ENCODE measurements at regions not wholly inside any gene's neighbourhood (a gene's known extent, or its start where the extent isn't known, plus 50 kb on each side); places are given as distances from the start of the nearest gene placed in this dataset.

- no peak for DNase-seq
Observed at GRCh38 chr3:66165660-66166059, 55.1 kb upstream of the SLC25A26 start.

DNA sequence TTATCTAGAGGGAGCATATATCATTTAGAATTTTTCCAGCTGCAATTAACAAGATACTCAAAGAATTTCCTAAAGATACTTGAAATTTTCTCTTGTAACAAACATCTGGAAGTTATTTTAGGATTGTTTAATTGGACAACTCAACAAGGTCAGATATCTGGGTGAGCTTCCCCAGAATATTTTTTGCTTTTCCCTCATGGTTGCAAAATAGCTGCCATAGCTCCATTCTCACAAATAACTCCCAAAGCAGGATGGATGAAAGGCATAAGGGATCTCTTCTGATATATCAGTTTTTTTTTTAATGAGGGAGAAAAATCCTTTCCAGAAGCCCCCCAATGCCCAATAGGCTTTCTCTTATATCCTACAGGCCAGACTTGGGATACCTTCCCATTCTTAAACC, 56.6 kb upstream of the SLC25A26 start:
- DNase-seq, result no peak

DNA sequence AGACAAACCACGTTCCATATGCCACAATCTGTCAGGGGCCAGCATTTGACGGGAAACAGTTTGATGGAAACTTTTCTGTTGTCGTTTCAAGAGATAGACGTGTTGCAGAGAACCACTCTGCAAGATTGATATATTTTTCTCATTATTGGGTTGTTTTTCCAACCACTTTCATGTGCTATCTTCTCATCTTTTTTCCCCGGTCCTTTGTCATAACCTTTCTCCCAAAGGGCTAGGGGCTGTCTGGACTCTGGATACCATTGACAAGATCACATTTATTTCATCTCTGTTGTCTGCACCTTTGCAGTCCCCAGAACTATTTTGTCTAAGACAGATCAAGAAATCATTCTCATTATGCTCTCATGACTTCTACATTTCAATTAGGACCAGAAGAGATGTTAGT, 57.6 kb upstream of the SLC25A26 start:
- no peak for DNase-seq

DNA sequence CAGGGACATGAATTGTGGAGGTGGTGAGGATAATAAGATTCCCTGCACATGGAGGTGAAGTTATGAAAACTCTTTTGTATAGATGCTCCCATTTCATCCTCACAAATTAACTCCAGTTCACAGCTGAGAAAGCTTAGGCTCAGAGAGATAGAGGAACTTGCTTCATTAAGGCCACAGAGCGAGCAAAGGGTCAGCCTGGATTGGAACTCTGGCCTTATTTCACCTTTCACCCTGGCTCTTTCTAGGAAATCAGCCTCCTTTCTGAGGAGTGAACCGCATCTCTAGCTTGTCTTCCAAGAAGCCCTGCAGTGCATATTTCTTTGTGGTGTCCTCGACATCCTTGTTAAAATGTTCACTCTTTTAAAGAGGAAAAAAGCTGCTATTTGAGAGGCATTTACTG, 58.0 kb upstream of the SLC25A26 start:
- no peak for DNase-seq

DNA sequence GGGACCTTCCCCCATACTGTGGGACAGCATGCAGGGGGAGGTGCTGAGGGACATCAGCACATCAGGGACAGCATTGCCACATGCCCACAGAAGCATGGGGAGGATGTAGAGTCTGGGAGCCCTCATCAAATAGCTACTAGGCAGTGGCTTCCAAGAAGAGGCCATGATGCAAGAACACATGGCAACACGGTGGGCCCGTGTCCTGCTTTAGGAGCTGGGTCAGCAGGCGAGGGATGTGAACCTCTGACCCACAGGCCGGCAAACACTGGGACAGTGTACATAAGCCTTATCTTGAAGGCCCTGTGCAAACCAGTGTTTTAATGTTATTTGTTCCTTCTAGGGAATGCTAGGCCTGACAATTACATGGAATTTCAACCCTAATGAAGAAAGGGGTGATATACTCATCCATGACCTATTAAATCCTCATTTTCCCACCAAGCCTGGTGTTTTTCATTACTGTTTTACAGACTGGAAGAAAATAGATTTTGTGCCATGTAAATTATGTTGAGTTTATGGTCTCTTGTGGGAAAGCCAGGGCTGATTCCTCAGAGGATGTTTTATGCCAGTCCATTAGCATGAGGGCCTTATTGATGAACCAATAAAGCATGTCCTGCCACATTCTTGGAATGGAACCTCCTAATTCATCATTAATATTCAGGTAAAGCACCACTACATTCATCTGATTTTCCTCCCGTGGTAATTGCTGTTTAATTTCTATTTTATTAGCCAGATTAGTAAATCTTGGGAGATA, 61.7 kb upstream of the SLC25A26 start:
- no peak for DNase-seq

DNA sequence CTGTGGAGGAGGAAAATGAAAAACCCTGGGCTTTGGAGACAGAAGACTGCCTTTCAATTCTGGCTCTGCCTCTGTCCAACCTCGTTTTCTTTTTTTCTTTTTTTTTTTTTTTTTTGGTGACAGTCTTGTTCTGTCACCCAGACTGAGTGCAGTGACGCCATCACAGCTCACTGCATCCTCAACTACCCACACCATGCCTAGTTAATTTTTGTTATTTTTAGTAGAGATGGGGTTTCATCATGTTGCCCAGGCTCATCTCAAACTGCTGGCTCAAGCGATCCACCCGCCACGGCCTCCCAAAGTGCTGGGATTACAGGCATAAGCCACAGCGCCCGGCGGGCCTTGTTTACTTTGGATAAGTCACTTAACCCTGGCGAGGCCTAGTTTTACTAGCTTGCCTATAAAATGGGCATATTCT, 66.3 kb upstream of the SLC25A26 start:
- DNase-seq, result no peak

GRCh38 chr3:66153481-66154443, 67.0 kb upstream of the SLC25A26 start:
- DNase-seq, result no peak

- DNase-seq, result no peak
Observed at GRCh38 chr3:66152336-66152735, 68.5 kb upstream of the SLC25A26 start.

GRCh38 chr3:66150977-66151376, 69.8 kb upstream of the SLC25A26 start:
- DNase-seq, result no peak

DNA sequence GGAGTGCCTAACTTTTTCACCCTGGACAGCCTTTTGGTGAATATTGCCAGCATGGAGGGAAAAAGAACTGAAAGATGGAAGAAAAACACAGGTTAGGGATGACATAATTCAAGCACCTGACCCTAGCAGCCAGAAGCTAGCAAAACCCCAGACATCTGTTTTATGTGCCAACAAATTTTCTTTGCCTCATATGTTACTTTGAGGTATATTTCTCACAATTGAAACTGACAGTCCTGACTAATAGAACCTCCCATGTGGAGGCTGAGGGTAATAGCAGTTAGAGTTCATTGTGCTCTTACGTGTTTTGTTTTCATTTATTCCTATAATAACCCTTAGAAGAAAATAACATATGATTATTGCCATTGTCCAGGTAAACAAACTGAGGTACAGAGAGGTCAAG, 71.5 kb upstream of the SLC25A26 start:
- no peak for DNase-seq

- no peak for DNase-seq
Observed at GRCh38 chr3:66145408-66145733, 75.4 kb upstream of the SLC25A26 start.

DNA sequence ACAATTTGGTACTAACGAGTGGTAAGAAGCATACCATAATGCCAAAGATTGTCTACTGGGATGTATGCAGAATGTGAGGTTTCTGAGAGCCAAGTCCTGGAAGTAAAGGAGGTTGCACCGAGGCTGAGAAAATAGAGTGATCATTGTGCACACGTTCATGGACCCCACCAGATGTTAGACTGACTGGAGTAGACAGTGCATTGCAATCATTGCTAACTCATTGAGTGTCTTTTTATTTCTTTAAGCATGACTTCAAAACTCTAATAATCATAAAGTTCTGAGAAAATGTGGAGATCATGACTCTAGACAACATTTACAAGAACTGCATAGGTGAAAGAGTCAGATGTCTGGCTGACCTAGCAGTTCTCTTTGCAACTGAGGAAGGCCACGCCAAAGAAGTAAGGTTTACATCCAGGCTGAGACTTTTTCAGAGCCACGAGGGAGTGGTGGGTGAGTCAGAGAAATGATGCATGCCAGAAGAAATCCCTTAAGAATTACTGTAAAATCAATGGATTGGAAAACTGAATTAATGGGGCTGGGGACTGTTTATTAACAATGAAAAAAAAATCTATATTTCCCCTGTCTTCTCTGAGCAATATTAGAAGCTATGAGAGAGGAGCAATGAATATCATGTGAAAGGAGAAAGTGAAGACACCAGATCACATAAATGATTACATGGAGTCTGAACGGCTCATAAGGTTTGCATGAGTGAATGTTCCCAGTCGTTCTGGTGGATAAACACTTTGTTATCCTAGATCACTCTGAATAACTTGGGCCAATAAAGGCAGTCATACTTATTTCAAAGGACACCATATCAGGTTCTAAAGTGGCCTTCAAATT, 76.0 kb upstream of the SLC25A26 start:
- no peak for DNase-seq

DNA sequence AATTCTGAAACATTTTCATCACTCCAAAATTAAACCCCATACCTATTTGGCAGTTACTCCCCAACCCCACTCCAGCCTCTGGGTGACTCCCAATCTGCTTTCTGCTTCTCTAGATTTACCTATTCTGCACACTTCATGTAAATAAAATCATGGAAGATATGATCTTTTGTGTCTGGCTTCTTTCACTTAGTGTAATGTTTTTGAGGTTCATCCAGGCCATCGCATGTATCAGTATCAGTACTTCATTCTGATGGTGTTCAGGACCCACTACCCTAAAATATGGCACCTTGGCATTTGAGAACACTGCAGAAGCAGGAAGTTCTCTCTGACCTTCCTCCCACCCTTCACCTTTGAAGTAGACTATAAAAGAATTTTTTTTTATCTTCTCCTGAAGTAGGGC, 78.7 kb upstream of the SLC25A26 start:
- DNase-seq, result no peak

DNA sequence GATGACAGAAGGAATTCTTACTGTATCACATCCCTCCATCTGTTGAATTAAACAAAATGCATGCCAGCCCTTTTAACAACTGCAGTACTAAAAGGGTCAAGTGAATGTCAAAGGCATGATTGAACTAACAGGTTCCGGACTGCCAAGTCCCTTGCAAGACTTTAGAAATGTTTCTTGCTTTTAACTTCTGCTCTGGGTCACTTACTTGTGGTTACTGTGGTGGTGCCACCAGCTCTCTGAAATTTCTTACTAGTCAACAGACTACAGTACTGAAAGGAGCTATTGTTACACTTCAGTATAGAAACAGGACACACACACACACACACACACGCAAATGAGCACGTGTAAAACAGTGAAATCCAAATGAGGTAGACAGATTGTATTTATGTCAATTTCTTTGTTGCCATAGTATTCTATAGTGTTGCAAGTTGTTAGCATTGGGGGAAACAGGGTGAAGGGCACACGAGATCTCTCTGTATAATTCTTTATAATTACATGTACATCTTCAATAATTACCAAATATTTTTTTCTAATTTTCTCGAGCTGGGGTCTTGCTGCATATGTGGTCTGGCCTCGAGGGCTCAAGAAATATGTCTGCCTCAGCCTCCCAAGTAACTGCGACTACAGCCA, 79.9 kb upstream of the SLC25A26 start:
- no peak for DNase-seq

DNA sequence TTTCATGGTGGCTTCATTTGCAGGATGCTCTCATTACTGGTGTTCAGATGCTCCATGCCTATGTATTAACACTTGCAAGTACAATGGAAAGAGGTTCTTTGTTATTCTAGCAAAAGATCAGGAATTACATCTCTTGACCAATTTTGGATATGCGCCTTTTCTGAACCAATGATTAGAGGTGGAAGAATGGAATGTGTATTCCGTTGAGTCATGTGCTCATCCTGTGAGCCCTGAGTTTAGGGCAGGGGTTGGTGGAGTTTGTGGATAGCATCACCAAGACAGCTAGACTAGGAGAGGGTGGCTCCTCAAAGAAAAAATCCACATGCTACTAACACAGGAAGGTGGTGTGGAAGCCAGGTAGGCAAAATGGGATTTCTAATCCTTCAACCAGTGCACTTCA, 80.7 kb upstream of the SLC25A26 start:
- DNase-seq, result no peak

GRCh38 chr3:66139415-66139814, 81.4 kb upstream of the SLC25A26 start:
- no peak for DNase-seq

GRCh38 chr3:66138336-66139313, 82.2 kb upstream of the SLC25A26 start:
- peak; percentile 12 for DNase-seq

GRCh38 chr3:66136597-66136996, 84.2 kb upstream of the SLC25A26 start:
- no peak for DNase-seq

DNA sequence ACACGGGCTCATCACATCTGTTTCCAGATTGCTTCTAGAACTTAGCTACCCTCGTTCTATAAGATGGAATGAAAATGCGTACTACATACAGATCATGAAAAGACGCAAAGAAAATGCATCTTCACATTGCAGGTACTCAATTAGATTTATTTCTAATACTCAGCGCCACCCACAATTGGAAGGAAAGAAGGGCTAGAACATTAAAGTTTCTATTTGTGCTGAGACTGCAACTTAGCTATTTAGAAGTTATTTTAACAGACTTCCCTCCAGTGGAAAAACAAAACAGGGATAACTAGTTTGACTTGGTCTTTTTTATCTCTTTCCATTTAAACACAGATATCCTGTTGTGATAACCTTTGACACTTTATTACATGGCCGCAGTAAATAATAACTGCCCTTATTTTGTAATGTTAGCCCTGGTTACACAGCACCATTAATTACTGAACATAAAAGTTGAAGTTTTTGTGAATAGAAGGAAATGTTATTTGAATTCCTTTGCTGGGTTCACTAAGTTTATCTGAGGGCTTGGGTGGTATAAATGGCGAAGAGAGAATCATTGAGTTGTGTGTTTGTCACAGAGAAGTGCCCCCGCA, 86.9 kb upstream of the SLC25A26 start:
- DNase-seq, result no peak

GRCh38 chr3:66133050-66133757, 87.6 kb upstream of the SLC25A26 start:
- no peak for DNase-seq

GRCh38 chr3:66128623-66129022, 89.9 kb upstream of the MAGI1 start:
- no peak for DNase-seq
